Keratinocyte (primary cell): ENCODE measurements at regions not wholly inside any gene's neighbourhood (a gene's known extent, or its start where the extent isn't known, plus 50 kb on each side); places are given as distances from the start of the nearest gene placed in this dataset.

ENCODE experiments used
- CTCF ChIP-seq, 3 experiments: IDR thresholded peaks in 1 of 3; conservative IDR thresholded peaks in 1 of 3; optimal IDR thresholded peaks in 1 of 3; 2 replicates in 2 of 3; 3 replicates in 1 of 3; pipeline versions ENCODE3 to v1.5.1; 2011; ENCODE audit warnings: low read length in 3 of 3, mild to moderate bottlenecking in 3 of 3, moderate library complexity in 2 of 3, control low read depth in 1 of 3, inconsistent platforms in 1 of 3; ENCODE audit not compliant: insufficient read depth in 2 of 3; ENCODE audit errors: extremely low read depth in 1 of 3
- EZH2 ChIP-seq: IDR thresholded peaks from one replicate; pipeline ENCODE4 v1.6.1; 2012; ENCODE audit warnings: inconsistent platforms, mild to moderate bottlenecking, low read length, moderate library complexity

GRCh38 chr5:87594566-87594965 lies 181.8 kb upstream of the CCNH start:
- TF ChIP-seq CTCF (optimal IDR thresholded peaks at IDR 0.05 in 1 of 3, IDR thresholded peaks at IDR 0.05 in 1 of 3, conservative IDR thresholded peaks at IDR 0.05 in 1 of 3; ENCODE audit: extremely low read depth in 1 of 3, insufficient read depth in 2 of 3, low read length in 3 of 3) (no peak), EZH2 (no peak)
